Liver (tissue), 3 donors: ENCODE measurements at regions not wholly inside any gene's neighbourhood (a gene's known extent, or its start where the extent isn't known, plus 50 kb on each side); places are given as distances from the start of the nearest gene placed in this dataset.

Source experiments
- CTCF ChIP-seq: fragments of 150-350 bp; IDR thresholded peaks from 2 replicates; pipeline ENCODE4 v1.5.1; 2017; ENCODE audit warnings: improper control_type of control experiment, low read depth, low read length; ENCODE audit not compliant: missing input control
- HNF4A ChIP-seq, 2 donors: conservative IDR thresholded peaks; 2 replicates each; pipeline ENCODE4 v1.6.1; 2016; ENCODE audit warnings: antibody characterized with exemption in 2 of 2, mild to moderate bottlenecking in 2 of 2
- RAD21 ChIP-seq, 2 donors: IDR thresholded peaks; 2 replicates each; pipeline ENCODE4 v1.6.1; 2016; ENCODE audit warnings: antibody characterized with exemption in 2 of 2, mild to moderate bottlenecking in 2 of 2
- SP1 ChIP-seq: IDR thresholded peaks from 2 replicates; pipeline ENCODE4 v1.6.1; 2018; ENCODE audit warnings: antibody characterized with exemption, mild to moderate bottlenecking
- TAF1 ChIP-seq: conservative IDR thresholded peaks from 2 replicates; pipeline ENCODE4 v1.6.1; 2016; ENCODE audit warnings: antibody characterized with exemption, mild to moderate bottlenecking
- YY1 ChIP-seq: IDR thresholded peaks from 2 replicates; pipeline ENCODE4 v1.6.1; 2016; ENCODE audit warnings: antibody characterized with exemption, mild to moderate bottlenecking
- donor health status: healthy.
- donor health status: healthy.

GRCh38 chr20:17161673-17162481, 65.0 kb upstream of the PCSK2 start:
- TF ChIP-seq CTCF, result no peak
- no peak for TF ChIP-seq YY1
- TF ChIP-seq SP1, result no peak
- TF ChIP-seq TAF1, result no peak
- TF ChIP-seq RAD21 (IDR thresholded peaks at IDR 0.05), result no peak
- no peak for TF ChIP-seq HNF4A (conservative IDR thresholded peaks at IDR 0.05)
